HAP-1 (cell line): ENCODE measurements at regions not wholly inside any gene's neighbourhood (a gene's known extent, or its start where the extent isn't known, plus 50 kb on each side); places are given as distances from the start of the nearest gene placed in this dataset.

Experiments
- DNase-seq, 2 experiments: peaks; one replicate each; pipeline ENCODE4 v3.0.0-alpha.2; 2016 to 2020; ENCODE audit warnings: low spot score in 2 of 2
- H3K27me3 ChIP-seq: fragments of 250-450 bp; sonication (Bioruptor Pico); 2 replicates; pipeline ENCODE4 v1.5.1; 2020; ENCODE audit warnings: low read depth, mild to moderate bottlenecking, moderate library complexity
- H3K36me3 ChIP-seq: fragments of 250-450 bp; sonication (Bioruptor Pico); replicated peaks from 2 replicates; pipeline ENCODE4 v1.5.1; 2020; ENCODE audit warnings: mild to moderate bottlenecking
- H3K4me1 ChIP-seq: fragments of 250-450 bp; sonication (Bioruptor Pico); 2 replicates; pipeline ENCODE4 v1.5.1; 2020; ENCODE audit warnings: mild to moderate bottlenecking
- H3K4me3 ChIP-seq: fragments of 250-450 bp; sonication (Bioruptor Pico); 2 replicates; pipeline ENCODE4 v1.5.1; 2020; ENCODE audit warnings: mild to moderate bottlenecking, moderate library complexity
- H3K9me3 ChIP-seq: fragments of 250-450 bp; sonication (Bioruptor Pico); 2 replicates; pipeline ENCODE4 v1.5.1; 2020; ENCODE audit warnings: mild to moderate bottlenecking, moderate library complexity
- in situ Hi-C: fragments of 300-500 bp; cut with MboI; formaldehyde crosslinking; loops from 3 replicates; pipeline ENCODE4 v1.14.3; 2020; ENCODE audit warnings: low sequenced_read_pairs, inconsistent platforms, mixed read lengths

DNA sequence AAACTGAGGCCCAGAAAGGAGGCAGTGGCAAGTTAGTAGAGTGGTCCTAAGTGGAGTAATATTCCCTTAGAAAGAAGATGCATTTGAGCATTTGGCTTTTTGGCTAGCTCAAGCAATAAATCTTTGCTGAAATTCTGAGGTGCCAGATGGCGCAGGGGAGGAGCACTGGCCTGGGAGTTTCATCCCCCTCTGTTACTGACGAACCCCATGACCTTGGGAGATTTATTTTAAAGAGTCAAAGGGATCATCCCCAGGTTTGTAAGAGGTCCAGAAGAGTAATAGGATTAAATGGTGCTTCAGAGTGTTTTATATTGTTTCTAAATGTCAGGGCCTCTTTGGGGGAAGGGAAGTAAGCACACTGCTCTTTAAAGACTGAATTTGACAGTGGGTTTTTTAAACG is 85.1 kb upstream of the PIAS1 start:
- H3K4me3 ChIP-seq, result no peak overlapping the region
- no peaks in the 10 kb centered on the region for H3K9me3 ChIP-seq
- peak; percentile 54 to 94 for DNase-seq
- in situ Hi-C loops, result no loop called here
- peaks cover 23% of the 10 kb centered on the region for H3K4me1 ChIP-seq
- H3K36me3 ChIP-seq, result no peaks in the 10 kb centered on the region
- no peaks in the 10 kb centered on the region for H3K27me3 ChIP-seq

DNA sequence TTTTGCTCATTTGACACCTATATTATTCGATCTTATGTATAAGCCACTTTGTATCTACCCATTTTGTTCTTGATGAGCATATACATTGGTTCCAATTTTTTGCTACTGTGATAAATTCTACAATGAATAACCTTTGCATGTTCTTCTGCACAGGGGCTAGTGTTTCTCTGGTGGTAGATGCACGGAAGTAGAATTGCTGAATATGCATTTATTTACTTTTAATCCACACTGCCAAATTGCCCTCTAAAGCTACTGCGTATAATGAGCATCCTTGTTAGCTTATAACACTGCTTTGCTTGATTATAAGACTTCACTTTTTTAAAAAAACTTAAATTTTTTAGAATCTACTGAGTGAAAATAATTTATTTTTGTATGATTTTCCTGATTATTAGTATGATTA is 84.2 kb upstream of the PIAS1 start:
- no peaks in the 10 kb centered on the region for H3K27me3 ChIP-seq
- no peak overlapping the region for H3K4me3 ChIP-seq
- H3K9me3 ChIP-seq, result no peaks in the 10 kb centered on the region
- peaks cover 23% of the 10 kb centered on the region for H3K4me1 ChIP-seq
- in situ Hi-C loops, result no loop called here
- H3K36me3 ChIP-seq, result no peaks in the 10 kb centered on the region
- no peak for DNase-seq

DNA sequence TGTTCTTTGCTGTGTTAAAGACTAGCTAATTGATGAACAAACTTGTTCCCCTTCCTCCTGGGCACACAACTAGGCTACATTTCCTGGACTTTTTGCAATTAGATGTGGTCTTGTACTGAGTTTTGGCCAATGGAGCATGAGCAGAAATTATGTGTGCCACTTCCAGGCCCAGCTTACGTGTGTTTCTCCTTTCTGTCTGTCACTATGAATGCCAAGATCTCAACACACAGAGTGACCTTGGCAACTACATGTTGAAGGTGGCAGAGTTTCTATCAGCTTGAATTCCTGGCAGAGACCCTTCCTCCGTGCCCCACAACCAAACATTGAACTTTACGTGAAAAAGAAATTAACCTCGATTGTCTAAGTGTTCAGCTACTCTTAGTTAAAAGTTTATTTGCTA is 81.7 kb upstream of the PIAS1 start:
- no peaks in the 10 kb centered on the region for H3K36me3 ChIP-seq
- DNase-seq, result no peak
- no peaks in the 10 kb centered on the region for H3K27me3 ChIP-seq
- peaks cover 23% of the 10 kb centered on the region for H3K4me1 ChIP-seq
- H3K4me3 ChIP-seq, result no peak overlapping the region
- no peaks in the 10 kb centered on the region; the same call in 1 of the 2 replicates for H3K9me3 ChIP-seq
- in situ Hi-C loops, result no loop called here

DNA sequence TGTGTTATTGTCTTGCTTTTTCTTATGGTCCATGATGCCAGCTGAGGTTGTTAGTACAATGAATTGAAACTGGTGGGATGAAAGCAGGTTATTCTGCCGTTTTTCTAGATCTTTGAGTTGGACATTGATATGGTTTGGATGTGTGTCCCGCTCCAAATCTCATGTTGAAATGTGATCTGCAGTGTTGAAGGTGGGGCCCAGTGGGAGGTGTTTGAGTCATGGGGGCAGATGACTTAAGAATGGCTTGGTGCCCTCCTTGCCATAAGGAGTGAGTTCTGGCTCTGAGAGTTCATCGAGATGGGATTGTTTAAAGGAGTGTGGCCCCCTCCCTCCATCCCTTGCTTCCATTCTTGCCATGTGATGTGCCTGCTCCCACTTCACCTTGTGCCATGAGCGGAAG is 80.3 kb upstream of the PIAS1 start:
- no peak overlapping the region for H3K4me3 ChIP-seq
- H3K27me3 ChIP-seq, result no peaks in the 10 kb centered on the region
- H3K4me1 ChIP-seq, result peaks cover 11% of the 10 kb centered on the region
- H3K9me3 ChIP-seq, result no peaks in the 10 kb centered on the region; the same call in 1 of the 2 replicates
- H3K36me3 ChIP-seq, result no peaks in the 10 kb centered on the region
- DNase-seq, result no peak
- in situ Hi-C loops, result no loop called here

DNA sequence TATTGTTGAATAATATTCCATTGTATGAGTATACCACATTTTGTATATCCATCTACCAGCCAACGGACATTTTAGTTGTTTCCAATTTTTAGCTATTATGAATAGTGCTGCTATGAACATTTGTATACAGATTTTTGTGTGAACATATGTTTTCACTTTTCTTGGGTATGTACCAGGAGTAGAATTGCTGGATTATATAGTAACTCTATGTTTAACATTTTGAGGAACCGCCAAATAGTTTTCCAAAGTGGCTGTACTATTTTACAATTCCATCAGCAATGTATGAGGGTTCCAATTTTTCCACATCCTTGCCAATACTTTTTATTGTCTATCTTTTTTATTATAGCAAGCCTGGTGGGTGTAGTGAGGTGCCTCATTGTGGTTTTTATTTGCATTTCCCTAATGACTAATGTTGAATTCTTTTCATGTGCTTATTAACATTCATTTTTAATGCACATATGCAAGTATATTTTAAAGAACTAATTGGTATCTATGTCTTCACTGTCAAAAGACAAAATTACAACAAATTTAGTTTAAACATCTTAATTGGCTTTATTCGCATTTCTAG is 77.5 kb upstream of the PIAS1 start:
- no peak for DNase-seq
- in situ Hi-C loops, result no loop called here
- Histone ChIP-seq H3K4me1 (no peaks in the 10 kb centered on the region), H3K36me3 (no peaks in the 10 kb centered on the region), H3K27me3 (no peaks in the 10 kb centered on the region), H3K9me3 (no peaks in the 10 kb centered on the region; the same call in 1 of the 2 replicates), H3K4me3 (no peak overlapping the region)

DNA sequence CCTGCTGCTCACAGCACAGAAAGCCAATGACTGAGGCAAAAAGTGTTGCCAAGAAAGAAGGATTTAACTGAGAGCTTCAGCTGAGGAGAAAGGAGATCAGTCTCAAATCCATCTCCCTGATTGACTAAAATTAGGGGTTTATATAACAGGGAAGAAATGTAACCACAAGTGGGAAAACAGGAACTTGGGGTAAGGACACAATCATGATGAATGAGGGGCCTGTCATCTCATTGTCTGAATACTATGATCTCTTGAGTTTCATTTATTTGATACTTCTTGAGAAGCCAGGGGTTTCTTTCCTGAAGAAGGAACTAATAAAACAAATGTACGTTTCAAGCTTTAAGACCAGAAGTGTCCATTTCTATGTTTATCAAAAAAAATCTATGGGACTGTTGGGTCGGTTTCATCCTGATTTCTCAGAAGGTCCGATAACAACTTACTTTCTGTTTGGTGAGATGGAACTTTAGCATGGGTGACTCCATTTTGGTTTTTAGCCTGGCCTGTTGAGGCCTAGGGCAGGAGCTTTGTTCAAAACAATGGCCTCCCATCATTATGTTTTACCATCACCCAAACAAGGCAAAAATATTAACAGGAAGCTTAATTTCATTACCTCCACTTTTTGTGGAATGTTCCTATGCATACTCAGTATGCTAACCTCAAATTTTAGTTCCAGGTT is 76.6 kb upstream of the PIAS1 start:
- in situ Hi-C loops, result no loop called here
- no peaks in the 10 kb centered on the region for H3K4me1 ChIP-seq
- no peaks in the 10 kb centered on the region for H3K27me3 ChIP-seq
- no peaks in the 10 kb centered on the region; the same call in 1 of the 2 replicates for H3K9me3 ChIP-seq
- H3K36me3 ChIP-seq, result no peaks in the 10 kb centered on the region
- DNase-seq, result no peak
- H3K4me3 ChIP-seq, result no peak overlapping the region

DNA sequence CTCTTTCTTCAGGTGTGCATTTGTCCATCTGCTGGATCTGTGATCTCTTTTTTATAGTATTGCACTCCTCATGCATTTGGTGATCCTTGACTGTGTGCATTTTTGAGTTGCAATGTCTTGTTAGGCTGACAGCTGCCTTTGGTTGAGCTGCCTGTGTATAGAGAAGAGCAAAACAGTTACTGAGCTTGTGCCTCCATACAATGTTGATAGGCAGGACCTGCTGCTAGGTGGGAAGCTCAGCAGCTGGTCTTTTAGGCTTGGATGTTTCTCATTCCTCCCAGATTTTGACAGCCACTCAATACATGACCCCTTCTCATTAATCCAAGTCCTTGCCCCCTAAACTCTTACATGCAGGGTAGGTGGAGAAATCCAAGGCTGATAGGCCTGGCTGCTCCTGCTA is 74.8 kb upstream of the PIAS1 start:
- Histone ChIP-seq H3K4me1 (no peaks in the 10 kb centered on the region), H3K36me3 (no peaks in the 10 kb centered on the region), H3K9me3 (no peaks in the 10 kb centered on the region; the same call in 1 of the 2 replicates), H3K4me3 (no peak overlapping the region), H3K27me3 (no peaks in the 10 kb centered on the region)
- no peak for DNase-seq
- in situ Hi-C loops, result no loop called here

DNA sequence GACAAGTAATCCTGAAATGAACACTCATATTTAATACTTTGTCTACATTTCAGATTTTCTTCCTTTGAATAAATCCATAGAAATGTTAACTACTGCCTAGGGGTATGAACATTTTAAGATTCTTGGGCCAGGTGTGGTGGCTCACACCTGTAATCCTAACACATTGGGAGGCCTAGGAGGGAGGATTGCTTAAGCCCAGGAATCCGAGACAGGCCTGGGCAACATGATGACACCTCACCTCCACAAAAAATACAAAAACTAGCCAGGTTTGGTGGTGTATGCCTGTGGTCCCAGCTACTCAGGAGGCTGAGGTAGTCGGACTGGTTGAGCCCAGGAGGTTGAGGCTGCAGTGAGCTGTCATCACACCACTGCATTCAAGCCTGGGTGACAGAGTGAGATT is 73.9 kb upstream of the PIAS1 start:
- in situ Hi-C loops, result no loop called here
- Histone ChIP-seq H3K4me3 (no peak overlapping the region), H3K9me3 (no peaks in the 10 kb centered on the region; the same call in 1 of the 2 replicates), H3K36me3 (no peaks in the 10 kb centered on the region), H3K27me3 (no peaks in the 10 kb centered on the region), H3K4me1 (no peaks in the 10 kb centered on the region)
- DNase-seq, result no peak

DNA sequence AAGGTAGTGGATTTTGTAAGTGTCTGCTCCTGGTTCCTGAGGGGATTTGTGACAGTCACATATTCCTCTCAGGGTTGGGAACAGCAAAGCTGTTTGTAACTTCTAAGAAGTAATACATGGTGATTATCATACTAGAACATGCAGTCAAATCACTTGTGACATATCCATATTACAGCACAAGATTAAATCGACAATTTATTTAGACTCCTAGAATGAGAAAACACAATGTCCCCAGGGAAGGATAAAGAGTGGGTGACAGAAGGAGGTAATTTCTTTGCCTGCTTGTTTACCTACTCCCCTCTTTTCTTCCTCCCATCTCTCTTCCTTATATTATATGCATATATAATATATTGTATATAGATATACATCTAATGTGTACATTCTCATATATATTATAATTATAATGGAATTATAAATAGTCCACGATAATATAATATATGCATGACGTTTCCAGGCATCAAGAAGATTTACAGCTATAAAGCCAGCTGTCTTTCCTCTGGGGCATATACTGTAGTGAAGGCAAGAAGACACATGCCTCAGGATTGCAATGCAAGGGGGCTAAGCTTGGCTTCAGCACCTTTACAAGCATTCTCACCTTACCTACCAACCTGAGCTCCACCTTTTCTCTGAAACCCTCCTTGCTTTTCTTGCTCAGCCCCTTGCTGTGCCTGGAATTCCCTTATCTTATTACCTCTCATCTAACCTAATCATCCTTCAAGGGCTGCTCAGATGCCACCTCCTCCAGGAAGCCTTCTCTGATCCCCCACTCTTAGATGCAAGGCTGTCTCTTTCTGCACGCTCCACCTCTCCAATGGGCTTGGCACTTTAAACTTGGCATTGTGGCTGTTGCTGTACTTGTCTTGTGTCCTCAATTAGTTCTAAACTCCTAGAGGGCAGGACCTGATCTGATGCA is 73.1 kb upstream of the PIAS1 start:
- in situ Hi-C loops, result no loop called here
- Histone ChIP-seq H3K27me3 (no peaks in the 10 kb centered on the region), H3K4me3 (no peak overlapping the region), H3K4me1 (no peaks in the 10 kb centered on the region), H3K36me3 (no peaks in the 10 kb centered on the region), H3K9me3 (no peaks in the 10 kb centered on the region; the same call in 1 of the 2 replicates)
- DNase-seq, result no peak

DNA sequence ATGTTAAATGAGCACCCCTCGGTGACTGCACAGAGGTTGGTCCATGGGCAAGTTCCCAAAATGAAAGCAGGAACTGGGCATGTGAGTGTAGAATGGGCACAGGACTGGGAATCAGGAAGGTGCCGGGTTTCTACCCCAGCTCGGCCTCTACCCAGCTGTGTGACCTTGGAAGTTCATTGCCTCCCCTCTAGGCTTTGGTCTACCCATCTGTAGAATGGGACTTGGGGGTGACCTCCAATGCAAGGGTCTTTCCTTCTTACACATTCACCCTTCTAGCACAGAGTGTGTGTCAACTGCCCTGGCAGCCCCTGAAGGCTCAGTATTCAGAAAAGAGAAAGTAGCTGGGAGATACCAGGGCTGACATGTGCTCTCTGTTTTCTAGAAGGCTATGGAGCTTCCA is 72.3 kb upstream of the PIAS1 start:
- in situ Hi-C loops, result no loop called here
- Histone ChIP-seq H3K4me1 (no peaks in the 10 kb centered on the region), H3K4me3 (no peak overlapping the region), H3K9me3 (no peaks in the 10 kb centered on the region; the same call in 1 of the 2 replicates), H3K27me3 (no peaks in the 10 kb centered on the region), H3K36me3 (no peaks in the 10 kb centered on the region)
- DNase-seq, result no peak

DNA sequence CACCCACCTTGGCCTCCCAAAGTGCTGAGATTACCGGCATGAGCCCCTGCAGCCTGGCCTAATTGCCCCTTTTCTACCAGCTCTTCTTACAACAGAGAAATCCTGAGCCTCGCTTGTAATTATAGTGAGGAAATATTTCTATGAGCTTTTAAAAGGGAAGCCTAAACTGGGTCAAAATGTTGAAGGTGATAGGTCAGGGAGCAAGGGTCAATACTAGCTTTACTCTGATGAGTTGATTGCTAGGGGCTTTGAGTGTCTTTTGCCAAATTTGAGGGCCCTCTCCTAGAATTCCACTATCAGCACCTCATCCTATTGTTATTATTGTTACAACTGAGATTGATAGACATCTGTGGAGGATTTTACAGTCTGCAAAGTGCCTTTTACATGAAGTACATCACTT is 62.4 kb upstream of the PIAS1 start:
- Histone ChIP-seq H3K4me1 (no peaks in the 10 kb centered on the region), H3K27me3 (peaks cover 7% of the 10 kb centered on the region; the same call in 1 of the 2 replicates), H3K36me3 (no peaks in the 10 kb centered on the region), H3K4me3 (no peak overlapping the region), H3K9me3 (no peaks in the 10 kb centered on the region)
- DNase-seq, result no peak
- in situ Hi-C loops, result no loop called here

DNA sequence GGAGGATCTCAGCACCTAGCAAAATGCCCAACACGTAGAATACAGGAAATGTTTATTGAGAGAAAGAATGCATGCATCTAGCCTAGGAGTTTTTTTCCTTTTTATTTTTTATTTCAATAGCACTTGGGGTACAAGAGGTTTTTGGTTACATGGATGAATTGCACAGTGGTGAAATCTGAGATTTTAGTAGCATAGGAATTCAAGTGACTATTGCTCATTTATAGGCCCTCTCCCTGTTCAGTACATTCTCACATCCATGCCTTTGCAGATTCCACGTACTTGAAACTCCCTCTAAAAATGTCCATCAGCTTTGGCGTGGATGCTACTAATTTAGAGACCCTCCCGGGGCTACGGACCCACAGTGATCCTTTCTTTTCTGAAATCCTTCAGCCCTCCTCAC is 61.7 kb upstream of the PIAS1 start:
- no peak for DNase-seq
- peaks cover 5% of the 10 kb centered on the region; the same call in 1 of the 2 replicates for H3K27me3 ChIP-seq
- H3K9me3 ChIP-seq, result no peaks in the 10 kb centered on the region
- in situ Hi-C loops, result no loop called here
- no peaks in the 10 kb centered on the region for H3K36me3 ChIP-seq
- H3K4me3 ChIP-seq, result no peak overlapping the region
- H3K4me1 ChIP-seq, result no peaks in the 10 kb centered on the region

DNA sequence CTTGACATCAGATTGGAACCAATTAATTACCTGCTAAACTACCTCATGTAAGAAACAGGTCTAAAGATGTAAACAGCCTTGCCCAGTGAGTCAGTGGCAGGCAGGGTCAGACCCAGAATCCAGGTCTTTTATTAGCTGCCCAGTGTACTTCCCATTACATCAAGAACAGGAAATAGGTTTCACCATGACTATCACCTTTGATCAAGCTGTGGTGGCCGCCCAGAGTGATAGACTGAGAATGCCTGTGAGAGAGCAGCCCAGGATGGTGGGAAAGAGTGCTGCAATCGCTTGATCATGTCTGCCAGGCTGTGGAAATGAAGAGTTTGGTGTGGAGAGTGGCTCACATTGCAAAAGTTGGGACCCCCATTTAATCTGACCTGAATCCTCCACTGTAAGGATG is 61.3 kb upstream of the PIAS1 start:
- Histone ChIP-seq H3K36me3 (no peaks in the 10 kb centered on the region), H3K27me3 (peaks cover 3% of the 10 kb centered on the region; the same call in 1 of the 2 replicates), H3K9me3 (no peaks in the 10 kb centered on the region), H3K4me1 (no peaks in the 10 kb centered on the region), H3K4me3 (no peak overlapping the region)
- in situ Hi-C loops, result no loop called here
- no peak for DNase-seq

DNA sequence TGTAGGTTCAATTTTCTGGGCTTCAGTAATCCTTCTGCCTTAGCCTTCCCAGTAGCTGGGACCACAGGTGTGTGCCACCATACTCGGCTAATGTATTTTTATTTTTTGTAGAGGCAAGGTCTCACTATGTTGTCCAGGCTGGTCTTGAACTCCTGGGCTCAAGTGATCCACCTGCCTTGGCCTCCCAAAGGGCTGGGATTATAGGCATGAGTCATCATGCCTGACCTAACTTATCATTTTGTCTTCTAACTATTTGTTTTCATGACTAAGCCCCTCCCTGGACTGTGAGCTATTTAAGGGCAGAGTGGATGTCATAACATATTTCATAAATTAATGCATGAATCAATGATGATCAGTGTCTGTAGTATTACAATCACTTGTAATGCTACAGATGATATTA is 56.1 kb upstream of the PIAS1 start:
- H3K4me3 ChIP-seq, result no peak overlapping the region

More for the DNA sequence above, 56.1 kb upstream of the PIAS1 start:
- no peak for DNase-seq
- Histone ChIP-seq H3K27me3 (peaks cover 3% of the 10 kb centered on the region; the same call in 1 of the 2 replicates), H3K36me3 (no peaks in the 10 kb centered on the region), H3K9me3 (no peaks in the 10 kb centered on the region), H3K4me1 (no peaks in the 10 kb centered on the region)
- in situ Hi-C loops, result no loop called here
